IPS-18c (cell line): ENCODE measurements at regions not wholly inside any gene's neighbourhood (a gene's known extent, or its start where the extent isn't known, plus 50 kb on each side); places are given as distances from the start of the nearest gene placed in this dataset.

ENCODE experiments used
- H3K4me3 ChIP-seq: 2 replicates; pipeline ENCODE4 v1.7.0; 2013; ENCODE audit warnings: low read depth, mild to moderate bottlenecking, low read length, moderate library complexity; ENCODE audit not compliant: insufficient read depth
- H3K9me3 ChIP-seq: one replicate; pipeline ENCODE4 v1.6.1; 2013; ENCODE audit warnings: mild to moderate bottlenecking, low read length, moderate library complexity; ENCODE audit not compliant: control insufficient read depth, insufficient read depth

- Histone ChIP-seq H3K9me3 (no peaks in the 10 kb centered on the region), H3K4me3 (no peak overlapping the region)
Measured at GRCh38 chr15:70306081-70306480, 208.4 kb upstream of the TLE3 start.

- Histone ChIP-seq H3K4me3 (no peak overlapping the region), H3K9me3 (no peaks in the 10 kb centered on the region)
Measured at GRCh38 chr15:70303981-70304380, 206.3 kb upstream of the TLE3 start.

GRCh38 chr15:70302360-70302759 is 204.6 kb upstream of the TLE3 start:
- no peaks in the 10 kb centered on the region for H3K9me3 ChIP-seq
- H3K4me3 ChIP-seq, result no peak overlapping the region

- no peaks in the 10 kb centered on the region for H3K9me3 ChIP-seq
- H3K4me3 ChIP-seq, result no peak overlapping the region
Measured at GRCh38 chr15:70301396-70301795, 203.7 kb upstream of the TLE3 start.

GRCh38 chr15:70299931-70300869 is 202.5 kb upstream of the TLE3 start:
- H3K9me3 ChIP-seq, result peaks cover under 1% of the 10 kb centered on the region
- H3K4me3 ChIP-seq, result no peak overlapping the region

GRCh38 chr15:70297465-70298058 is 199.8 kb upstream of the TLE3 start:
- H3K9me3 ChIP-seq, result peaks cover 2% of the 10 kb centered on the region
- H3K4me3 ChIP-seq, result no peak overlapping the region

GRCh38 chr15:70294731-70295305 is 197.1 kb upstream of the TLE3 start:
- no peak overlapping the region for H3K4me3 ChIP-seq
- H3K9me3 ChIP-seq, result peaks cover 2% of the 10 kb centered on the region

- Histone ChIP-seq H3K4me3 (no peak overlapping the region), H3K9me3 (peaks cover 2% of the 10 kb centered on the region)
Measured at GRCh38 chr15:70293591-70294470, 196.1 kb upstream of the TLE3 start.

- H3K9me3 ChIP-seq, result peaks cover 2% of the 10 kb centered on the region
- no peak overlapping the region for H3K4me3 ChIP-seq
Measured at GRCh38 chr15:70293138-70293537, 195.4 kb upstream of the TLE3 start.

- Histone ChIP-seq H3K4me3 (no peak overlapping the region; the same call in 1 of the 2 replicates), H3K9me3 (peaks cover 2% of the 10 kb centered on the region)
Measured at GRCh38 chr15:70292076-70292760, 194.5 kb upstream of the TLE3 start.

- peaks cover 2% of the 10 kb centered on the region for H3K9me3 ChIP-seq
- H3K4me3 ChIP-seq, result no peak overlapping the region; the same call in 1 of the 2 replicates
Measured at GRCh38 chr15:70291305-70292075, 193.8 kb upstream of the TLE3 start.

GRCh38 chr15:70290708-70291107 is 193.0 kb upstream of the TLE3 start:
- no peak overlapping the region for H3K4me3 ChIP-seq
- H3K9me3 ChIP-seq, result peaks cover 2% of the 10 kb centered on the region

GRCh38 chr15:70289191-70289955 is 191.7 kb upstream of the TLE3 start:
- H3K4me3 ChIP-seq, result no peak overlapping the region; the same call in 1 of the 2 replicates
- H3K9me3 ChIP-seq, result no peaks in the 10 kb centered on the region

GRCh38 chr15:70286113-70286806 is 188.5 kb upstream of the TLE3 start:
- no peaks in the 10 kb centered on the region for H3K9me3 ChIP-seq
- H3K4me3 ChIP-seq, result no peak overlapping the region
